HG02759 (cell line): ENCODE measurements at regions not wholly inside any gene's neighbourhood (a gene's known extent, or its start where the extent isn't known, plus 50 kb on each side); places are given as distances from the start of the nearest gene placed in this dataset.

Experiments used
- ATAC-seq: cut with Tn5 transposase; IDR thresholded peaks from one replicate; pipeline ENCODE4 v1.9.1; 2021; ENCODE audit warnings: mild to moderate bottlenecking, moderate library complexity; ENCODE audit not compliant: unreplicated experiment

GRCh38 chr12:67453191-67453590 is 184.0 kb downstream of the CAND1 start:
- ATAC-seq = no peak

- no peak for ATAC-seq
Measured at GRCh38 chr12:67455236-67455635, 186.1 kb downstream of the CAND1 start.

- ATAC-seq = no peak
Measured at GRCh38 chr12:67456431-67456901, 187.3 kb downstream of the CAND1 start.

GRCh38 chr12:67457136-67457535 is 188.0 kb downstream of the CAND1 start:
- no peak for ATAC-seq

GRCh38 chr12:67457778-67458665 is 188.9 kb downstream of the CAND1 start:
- no peak for ATAC-seq

GRCh38 chr12:67459173-67459572 is 189.4 kb upstream of the DYRK2 start:
- no peak for ATAC-seq

- no peak for ATAC-seq
Measured at GRCh38 chr12:67459578-67459977, 189.0 kb upstream of the DYRK2 start.

GRCh38 chr12:67460388-67460787 is 188.2 kb upstream of the DYRK2 start:
- no peak for ATAC-seq

- no peak for ATAC-seq
Measured at GRCh38 chr12:67468549-67469245, 179.8 kb upstream of the DYRK2 start.

- ATAC-seq = no peak
Measured at GRCh38 chr12:67469666-67470065, 178.9 kb upstream of the DYRK2 start.

- ATAC-seq = no peak
Measured at GRCh38 chr12:67471810-67472209, 176.7 kb upstream of the DYRK2 start.

- ATAC-seq = no peak
Measured at GRCh38 chr12:67472539-67472938, 176.0 kb upstream of the DYRK2 start.

GRCh38 chr12:67474934-67475620 is 173.5 kb upstream of the DYRK2 start:
- ATAC-seq = no peak

- no peak for ATAC-seq
Measured at GRCh38 chr12:67475725-67476124, 172.8 kb upstream of the DYRK2 start.

- ATAC-seq = no peak
Measured at GRCh38 chr12:67477681-67478265, 170.8 kb upstream of the DYRK2 start.

GRCh38 chr12:67482751-67483661 is 165.5 kb upstream of the DYRK2 start:
- peak; percentile 64 for ATAC-seq

GRCh38 chr12:67483871-67484554 is 164.5 kb upstream of the DYRK2 start:
- ATAC-seq = peak; percentile 51

- no peak for ATAC-seq
Measured at GRCh38 chr12:67484791-67485480, 163.6 kb upstream of the DYRK2 start.

GRCh38 chr12:67486671-67487070 is 161.9 kb upstream of the DYRK2 start:
- ATAC-seq = no peak
